GM12878 (cell line): ENCODE measurements at regions not wholly inside any gene's neighbourhood (a gene's known extent, or its start where the extent isn't known, plus 50 kb on each side); places are given as distances from the start of the nearest gene placed in this dataset.

Source experiments
- ATAC-seq: fragments of 200-7000 bp; cut with Tn5 transposase; 3 replicates; pipeline ENCODE4 v1.9.1; 2020; ENCODE audit warnings: mild to moderate bottlenecking, moderate library complexity
- BruUV-seq: library from RNA; stranded (reverse); fragments of 400-500 nt; replicated peaks from 2 replicates; lab custom pipeline; 2021; lab: Mats Ljungman, UMichigan
- CTCF ChIA-PET: fragments of 300-600 bp; sonication (Branson Sonifier 250); formaldehyde crosslinking; extraction: SDS; loops from one replicate; lab custom pipeline; 2021; ENCODE audit warnings: inconsistent platforms; lab: Yijun Ruan, JAX
- POLR2A ChIA-PET: fragments of 350-600 bp; formaldehyde crosslinking; extraction: SDS; loops from one replicate; lab custom pipeline; 2021; ENCODE audit warnings: inconsistent platforms; lab: Charles Lee
- RAD21 ChIA-PET: fragments of 300-600 bp; sonication (Branson Sonifier 250); formaldehyde crosslinking; loops from one replicate; lab custom pipeline; 2023; ENCODE audit warnings: antibody characterized with exemption; ENCODE audit not compliant: unreplicated experiment; lab: Charles Lee
- SMC1A ChIA-PET: fragments of 300-600 bp; sonication (Branson Sonifier 250); formaldehyde crosslinking; loops from one replicate; lab custom pipeline; 2023; ENCODE audit not compliant: unreplicated experiment, uncharacterized antibody; lab: Charles Lee
- DNase-seq: peaks from one replicate; pipeline ENCODE4 v3.0.0-alpha.2; 2011; ENCODE audit warnings: low read depth, low spot score
- FAIRE-seq: peaks from 3 replicates; lab custom pipeline; 2011; peaks lifted over from hg19 to GRCh38; lab: Jason Lieb, UNC
- H2AFZ ChIP-seq: 2 replicates; pipeline ENCODE4 v1.6.0; 2011; ENCODE audit warnings: low read depth, low read length, control low read depth; ENCODE audit not compliant: control insufficient read depth
- H3K27ac ChIP-seq: 2 replicates; pipeline ENCODE4 v1.5.1; 2011; ENCODE audit warnings: control low read depth; ENCODE audit not compliant: control insufficient read depth, insufficient read depth
- H3K27me3 ChIP-seq, 2 experiments: replicated peaks in 1 of 2; 2 replicates each; pipeline versions ENCODE4 v1.6.0 to v1.6.1; 2011; ENCODE audit warnings: low read length in 1 of 2; ENCODE audit not compliant: control insufficient read depth in 2 of 2, insufficient read depth in 2 of 2
- H3K36me3 ChIP-seq, 2 experiments: 2 replicates each; pipeline ENCODE4 v1.5.1; 2011; ENCODE audit warnings: low read length in 1 of 2; ENCODE audit not compliant: control insufficient read depth in 2 of 2, insufficient read depth in 2 of 2
- H3K4me1 ChIP-seq: 2 replicates; pipeline ENCODE4 v1.6.1; 2011; ENCODE audit warnings: mild to moderate bottlenecking, low read length, moderate library complexity, mixed read lengths; ENCODE audit not compliant: control insufficient read depth, insufficient read depth
- H3K4me2 ChIP-seq: 2 replicates; pipeline ENCODE4 v1.6.0; 2011; ENCODE audit warnings: control low read depth; ENCODE audit not compliant: control insufficient read depth, insufficient read depth
- H3K4me3 ChIP-seq: fragments of 200-600 bp; sonication (generic); 2 replicates; pipeline ENCODE4 v1.5.1; 2016
- H3K79me2 ChIP-seq: 2 replicates; pipeline ENCODE4 v1.6.0; 2011; ENCODE audit warnings: low read length; ENCODE audit not compliant: control insufficient read depth, insufficient read depth
- H3K9ac ChIP-seq: 2 replicates; pipeline ENCODE4 v1.8.0; 2011; ENCODE audit warnings: low read length, control low read depth, mixed read lengths; ENCODE audit not compliant: control insufficient read depth, insufficient read depth
- H3K9me3 ChIP-seq: replicated peaks from 3 replicates; pipeline ENCODE4 v1.5.1; 2011; ENCODE audit warnings: mild to moderate bottlenecking, low read length; ENCODE audit not compliant: control insufficient read depth, insufficient read depth
- H4K20me1 ChIP-seq: 2 replicates; pipeline ENCODE4 v1.6.0; 2011; ENCODE audit not compliant: control insufficient read depth, insufficient read depth
- ATF7 ChIP-seq: fragments of 450-650 bp; IDR thresholded peaks from 2 replicates; pipeline ENCODE4 v1.6.1; 2016; ENCODE audit warnings: low read depth, mild to moderate bottlenecking
- CBX5 ChIP-seq: sonication (generic); IDR thresholded peaks from 2 replicates; pipeline ENCODE4 v1.6.1; 2016; ENCODE audit warnings: low read depth, moderate library complexity, mild to moderate bottlenecking, inconsistent platforms
- FOS ChIP-seq: IDR thresholded peaks from 3 replicates; pipeline ENCODE4 v1.6.1; 2011; ENCODE audit warnings: borderline replicate concordance; ENCODE audit not compliant: insufficient read length; ENCODE audit errors: extremely low read depth
- FOXK2 ChIP-seq: fragments of 450-650 bp; IDR thresholded peaks from 2 replicates; pipeline ENCODE4 v1.6.1; 2017; ENCODE audit warnings: mild to moderate bottlenecking, moderate library complexity
- HCFC1 ChIP-seq: fragments of 150-350 bp; IDR thresholded peaks from 2 replicates; pipeline ENCODE4 v1.6.1; 2014; ENCODE audit warnings: low read length
- HDAC2 ChIP-seq: fragments of 200-600 bp; sonication (generic); IDR thresholded peaks from 2 replicates; pipeline ENCODE4 v1.6.1; 2017
- JUND ChIP-seq: IDR thresholded peaks from 2 replicates; pipeline ENCODE4 v1.6.1; 2012; ENCODE audit warnings: low read depth, mild to moderate bottlenecking, low read length, improper control_type of control experiment, moderate library complexity
- MTA2 ChIP-seq: fragments of 450-650 bp; IDR thresholded peaks from 2 replicates; pipeline ENCODE4 v1.6.1; 2016; ENCODE audit warnings: low read depth, mild to moderate bottlenecking, moderate library complexity
- NFYA ChIP-seq: IDR thresholded peaks from 2 replicates; pipeline ENCODE4 v1.6.1; 2011; ENCODE audit warnings: low read depth, mild to moderate bottlenecking, low read length, improper control_type of control experiment, borderline replicate concordance
- NR2C1 ChIP-seq: fragments of 450-650 bp; IDR thresholded peaks from 2 replicates; pipeline ENCODE4 v1.6.1; 2017; ENCODE audit warnings: antibody characterized with exemption, mild to moderate bottlenecking, moderate library complexity
- RELA ChIP-seq: fragments of 450-650 bp; IDR thresholded peaks from 2 replicates; pipeline ENCODE4 v1.8.0; 2014; ENCODE audit warnings: borderline replicate concordance; ENCODE audit not compliant: partially characterized antibody
- SMAD1 ChIP-seq: fragments of 450-650 bp; IDR thresholded peaks from 2 replicates; pipeline ENCODE4 v1.6.1; 2018; ENCODE audit warnings: mild to moderate bottlenecking, low read depth; ENCODE audit not compliant: partially characterized antibody
- SREBF1 ChIP-seq: IDR thresholded peaks from 2 replicates; pipeline ENCODE4 v1.6.1; 2012; ENCODE audit warnings: mild to moderate bottlenecking, low read length
- TARDBP ChIP-seq: IDR thresholded peaks from 2 replicates; pipeline ENCODE4 v1.6.1; 2016; ENCODE audit warnings: borderline replicate concordance
- YBX1 ChIP-seq: fragments of 450-650 bp; IDR thresholded peaks from 2 replicates; pipeline ENCODE4 v1.6.1; 2016; ENCODE audit warnings: antibody characterized with exemption
- ZNF207 ChIP-seq: fragments of 450-650 bp; IDR thresholded peaks from 2 replicates; pipeline ENCODE4 v1.6.1; 2014; ENCODE audit warnings: antibody characterized with exemption, mild to moderate bottlenecking, borderline replicate concordance
- WGBS: methylation state at CpG from one replicate; pipeline ENCODE4 v1.1.6; 2016; ENCODE audit warnings: low lambda C conversion rate; ENCODE audit not compliant: insufficient replicate concordance, insufficient coverage; ENCODE audit errors: missing lambda C conversion rate; 5-methylcytosine and 5-hydroxymethylcytosine counted together
- in situ Hi-C: fragments of 300-500 bp; cut with MboI; formaldehyde crosslinking; loops from 9 replicates; pipeline ENCODE4 v1.14.3; 2018; ENCODE audit warnings: mixed read lengths
- intact Hi-C: fragments of 100-400 bp; cut with micrococcal nuclease; formaldehyde crosslinking; loops from one replicate; pipeline ENCODE4 v1.14.2; 2022; ENCODE audit not compliant: unreplicated experiment
- TF ChIP-seq, protein P1 (sequence below): fragments of 450-650 bp; formaldehyde crosslinking; IDR thresholded peaks from 2 replicates; pipeline ENCODE4 v1.4.0; 2022; ENCODE audit warnings: mild to moderate bottlenecking, moderate library complexity
- TF ChIP-seq, protein P2 (sequence below): fragments of 450-650 bp; conservative IDR thresholded peaks from 2 replicates; pipeline ENCODE4 v1.6.1; 2017; ENCODE audit warnings: mild to moderate bottlenecking, moderate library complexity

GRCh38 chr14:28407996-28408395 is 358.6 kb upstream of the FOXG1 start (continued):
- TF ChIP-seq MTA2 (no peak), SREBF1 (no peak), ATF7 (no peak), FOS (no peak)

DNA sequence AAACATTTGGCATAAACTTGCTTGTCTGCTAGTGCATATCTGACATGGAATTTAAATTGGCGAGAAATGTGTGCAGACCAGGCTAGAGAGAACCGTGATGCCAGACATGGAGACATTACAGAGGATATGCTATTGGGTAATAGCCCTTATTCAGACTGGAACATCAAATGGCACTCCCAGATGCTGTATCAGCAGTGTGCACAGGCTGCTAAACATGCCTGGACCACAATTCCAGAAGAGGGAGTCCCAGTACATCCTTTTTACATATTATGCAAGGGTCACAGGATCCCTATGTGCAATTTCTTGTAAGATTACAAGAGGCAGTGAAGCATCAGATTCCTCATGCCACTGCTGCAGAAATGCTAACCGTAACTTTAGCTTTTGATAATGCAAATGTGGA is 354.5 kb upstream of the FOXG1 start:
- TF ChIP-seq SMAD1 (no peak), YBX1 (no peak), HDAC2 (no peak), HCFC1 (no peak), FOXK2 (no peak), TARDBP (no peak), ZNF207 (no peak), NFYA (no peak), RELA (no peak), JUND (no peak), ATF7 (no peak), NR2C1 (no peak), CBX5 (no peak)
- TF ChIP-seq, protein P1, sequence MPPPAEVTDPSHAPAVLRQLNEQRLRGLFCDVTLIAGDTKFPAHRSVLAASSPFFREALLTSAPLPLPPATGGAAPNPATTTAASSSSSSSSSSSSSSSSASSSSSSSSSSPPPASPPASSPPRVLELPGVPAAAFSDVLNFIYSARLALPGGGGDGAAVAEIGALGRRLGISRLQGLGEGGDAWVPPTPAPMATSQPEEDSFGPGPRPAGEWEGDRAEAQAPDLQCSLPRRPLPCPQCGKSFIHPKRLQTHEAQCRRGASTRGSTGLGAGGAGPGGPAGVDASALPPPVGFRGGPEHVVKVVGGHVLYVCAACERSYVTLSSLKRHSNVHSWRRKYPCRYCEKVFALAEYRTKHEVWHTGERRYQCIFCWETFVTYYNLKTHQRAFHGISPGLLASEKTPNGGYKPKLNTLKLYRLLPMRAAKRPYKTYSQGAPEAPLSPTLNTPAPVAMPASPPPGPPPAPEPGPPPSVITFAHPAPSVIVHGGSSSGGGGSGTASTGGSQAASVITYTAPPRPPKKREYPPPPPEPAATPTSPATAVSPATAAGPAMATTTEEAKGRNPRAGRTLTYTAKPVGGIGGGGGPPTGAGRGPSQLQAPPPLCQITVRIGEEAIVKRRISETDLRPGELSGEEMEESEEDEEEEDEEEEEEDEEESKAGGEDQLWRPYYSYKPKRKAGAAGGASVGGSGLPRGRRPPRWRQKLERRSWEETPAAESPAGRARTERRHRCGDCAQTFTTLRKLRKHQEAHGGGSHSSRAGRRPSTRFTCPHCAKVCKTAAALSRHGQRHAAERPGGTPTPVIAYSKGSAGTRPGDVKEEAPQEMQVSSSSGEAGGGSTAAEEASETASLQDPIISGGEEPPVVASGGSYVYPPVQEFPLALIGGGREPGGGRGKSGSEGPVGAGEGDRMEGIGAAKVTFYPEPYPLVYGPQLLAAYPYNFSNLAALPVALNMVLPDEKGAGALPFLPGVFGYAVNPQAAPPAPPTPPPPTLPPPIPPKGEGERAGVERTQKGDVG (CRISPR knock-in tag) = no peak
- TF ChIP-seq, protein P2, sequence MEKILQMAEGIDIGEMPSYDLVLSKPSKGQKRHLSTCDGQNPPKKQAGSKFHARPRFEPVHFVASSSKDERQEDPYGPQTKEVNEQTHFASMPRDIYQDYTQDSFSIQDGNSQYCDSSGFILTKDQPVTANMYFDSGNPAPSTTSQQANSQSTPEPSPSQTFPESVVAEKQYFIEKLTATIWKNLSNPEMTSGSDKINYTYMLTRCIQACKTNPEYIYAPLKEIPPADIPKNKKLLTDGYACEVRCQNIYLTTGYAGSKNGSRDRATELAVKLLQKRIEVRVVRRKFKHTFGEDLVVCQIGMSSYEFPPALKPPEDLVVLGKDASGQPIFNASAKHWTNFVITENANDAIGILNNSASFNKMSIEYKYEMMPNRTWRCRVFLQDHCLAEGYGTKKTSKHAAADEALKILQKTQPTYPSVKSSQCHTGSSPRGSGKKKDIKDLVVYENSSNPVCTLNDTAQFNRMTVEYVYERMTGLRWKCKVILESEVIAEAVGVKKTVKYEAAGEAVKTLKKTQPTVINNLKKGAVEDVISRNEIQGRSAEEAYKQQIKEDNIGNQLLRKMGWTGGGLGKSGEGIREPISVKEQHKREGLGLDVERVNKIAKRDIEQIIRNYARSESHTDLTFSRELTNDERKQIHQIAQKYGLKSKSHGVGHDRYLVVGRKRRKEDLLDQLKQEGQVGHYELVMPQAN = no peak
- ATAC-seq = no peak
- no peak overlapping the region for H3K4me3 ChIP-seq
- WGBS = 3% methylated on average over 3 of the region's 3 CpGs
- H4K20me1 ChIP-seq = no peaks in the 10 kb centered on the region
- no peak overlapping the region for H3K27ac ChIP-seq
- H3K4me1 ChIP-seq = no peaks in the 10 kb centered on the region
- in situ Hi-C loops = no loop called here
- CTCF ChIA-PET = no interaction called here
- DNase-seq = no peak
- no peak for FAIRE-seq
- RAD21 ChIA-PET = no interaction called here
- intact Hi-C loops = no loop called here
- SMC1A ChIA-PET = no interaction called here
- H3K4me2 ChIP-seq = no peak overlapping the region
- no peaks in the 10 kb centered on the region for H3K27me3 ChIP-seq
- no TSS peak for BruUV-seq
- POLR2A ChIA-PET = no interaction called here
- no peaks in the 10 kb centered on the region for H3K36me3 ChIP-seq
- no peaks in the 10 kb centered on the region for H3K9me3 ChIP-seq
- H3K79me2 ChIP-seq = no peaks in the 10 kb centered on the region
- H3K9ac ChIP-seq = no peak overlapping the region
- H2AFZ ChIP-seq = no peak overlapping the region
